T-cell (primary cell): ENCODE measurements at regions not wholly inside any gene's neighbourhood (a gene's known extent, or its start where the extent isn't known, plus 50 kb on each side); places are given as distances from the start of the nearest gene placed in this dataset.
"Not testable (repeated sequence)": the region's sequence is repeated elsewhere in the genome, so short reads cannot be mapped to it uniquely, and the experiment has no call there.

Experiments used
- ATAC-seq, 4 experiments: fragments of 200-7000 bp in 3 of 4; fragments of 150-1000 bp in 1 of 4; cut with Tn5 transposase; replicated peaks in 1 of 4; 1 replicate in 3 of 4; 2 replicates in 1 of 4; pipeline ENCODE4 v1.10.0; 2021; ENCODE audit warnings: moderate library complexity in 3 of 4, mild to moderate bottlenecking in 2 of 4, moderate number of reproducible peaks in 1 of 4
- CTCF ChIA-PET, 2 donors: fragments of 300-600 bp; sonication (Branson Sonifier 250); formaldehyde crosslinking; loops; one replicate each; lab custom pipeline; 2022; ENCODE audit warnings: antibody characterized with exemption in 2 of 2; lab: Charles Lee
- POLR2A ChIA-PET, 2 donors: fragments of 300-600 bp; sonication (Branson Sonifier 250); formaldehyde crosslinking; loops; one replicate each; lab custom pipeline; 2022; ENCODE audit warnings: antibody characterized with exemption in 2 of 2; lab: Charles Lee
- DNase-seq, 35 experiments: peaks; one replicate each; pipeline versions ENCODE4 v3.0.0 to v3.0.0-alpha.2; 2013 to 2023
- H3K27ac ChIP-seq: one replicate; pipeline ENCODE4 v1.5.1; 2013; ENCODE audit warnings: low read length
- H3K27me3 ChIP-seq, 2 experiments: replicated peaks in 1 of 2; 1 replicate in 1 of 2; 2 replicates in 1 of 2; pipeline versions ENCODE4 v1.6.1 to v1.7.0; 2013; ENCODE audit warnings: low read length in 1 of 2, mixed read lengths in 1 of 2; ENCODE audit not compliant: control insufficient read depth in 2 of 2, insufficient read depth in 2 of 2; ENCODE audit errors: extremely low read depth in 1 of 2
- H3K36me3 ChIP-seq, 2 donors: 1 replicate in 1 of 2; 2 replicates in 1 of 2; pipeline versions ENCODE4 v1.6.1 to v1.7.0; 2013; ENCODE audit warnings: low read length in 1 of 2; ENCODE audit not compliant: control insufficient read depth in 2 of 2, insufficient read depth in 1 of 2; ENCODE audit errors: extremely low read depth in 1 of 2
- H3K4me1 ChIP-seq, 2 experiments: 1 replicate in 1 of 2; 2 replicates in 1 of 2; pipeline versions ENCODE4 v1.6.1 to v1.7.0; 2013; ENCODE audit warnings: low read length in 2 of 2, mixed read lengths in 1 of 2; ENCODE audit not compliant: insufficient read depth in 2 of 2, control insufficient read depth in 1 of 2; ENCODE audit errors: extremely low read depth in 1 of 2
- H3K4me3 ChIP-seq, 2 donors: 1 replicate in 1 of 2; 2 replicates in 1 of 2; pipeline versions ENCODE4 v1.5.1 to v1.7.0; 2013; ENCODE audit warnings: mild to moderate bottlenecking in 2 of 2, low read length in 1 of 2, moderate library complexity in 1 of 2; ENCODE audit not compliant: control insufficient read depth in 1 of 2; ENCODE audit errors: extremely low read depth in 1 of 2
- H3K9me3 ChIP-seq: 2 replicates; pipeline ENCODE4 v1.7.0; 2013
- H3K27ac Mint-ChIP-seq, 2 donors: one replicate each; pipeline ENCODE4 v1.8.0; 2020 to 2021; ENCODE audit warnings: mild to moderate bottlenecking in 2 of 2, mixed read lengths in 2 of 2
- H3K27me3 Mint-ChIP-seq, 2 donors: one replicate each; pipeline ENCODE4 v1.8.0; 2021 to 2022; ENCODE audit warnings: mixed read lengths in 2 of 2
- H3K36me3 Mint-ChIP-seq: one replicate; pipeline ENCODE4 v1.8.0; 2021; ENCODE audit warnings: mixed read lengths
- H3K4me1 Mint-ChIP-seq, 3 donors: one replicate each; pipeline ENCODE4 v1.8.0; 2020 to 2022; ENCODE audit warnings: mixed read lengths in 3 of 3, mild to moderate bottlenecking in 1 of 3
- H3K4me3 Mint-ChIP-seq, 3 donors: one replicate each; pipeline ENCODE4 v1.8.0; 2020 to 2022; ENCODE audit warnings: mild to moderate bottlenecking in 3 of 3, mixed read lengths in 3 of 3, moderate library complexity in 3 of 3
- H3K9me3 Mint-ChIP-seq, 3 donors: one replicate each; pipeline ENCODE4 v1.8.0; 2020 to 2022; ENCODE audit warnings: mixed read lengths in 3 of 3
- WGBS: methylation state at CpG from one replicate; pipeline ENCODE4 v1.1.5; 2013; ENCODE audit warnings: missing lambda C conversion rate; ENCODE audit not compliant: insufficient coverage; 5-methylcytosine and 5-hydroxymethylcytosine counted together

- Mint-ChIP-seq H3K4me3 (no peak overlapping the region), H3K27me3 (peaks cover 0 to 8% of the 10 kb centered on the region in 2 donors), H3K27ac (no peak overlapping the region), H3K9me3 (no peaks in the 10 kb centered on the region), H3K36me3 (no peaks in the 10 kb centered on the region), H3K4me1 (no peaks in the 10 kb centered on the region)
- Histone ChIP-seq H3K4me1 (no peaks in the 10 kb centered on the region), H3K4me3 (no peak overlapping the region), H3K9me3 (no peaks in the 10 kb centered on the region), H3K36me3 (no peaks in the 10 kb centered on the region), H3K27ac (no peak overlapping the region), H3K27me3 (peaks cover 0 to 8% of the 10 kb centered on the region in 2 experiments)
- CTCF ChIA-PET, result no interaction called here
- 100% methylated on average over 1 of the region's 2 CpGs for WGBS
- DNase-seq, result no peak
- no peak for ATAC-seq
- POLR2A ChIA-PET, result no interaction called here
These were observed 93.5 kb upstream of the NEDD4L start for GRCh38 chr18:57950542-57950941.

GRCh38 chr18:57949335-57949734, 94.7 kb upstream of the NEDD4L start:
- H3K36me3 Mint-ChIP-seq, CTCF ChIA-PET, H3K27ac Mint-ChIP-seq: not testable (repeated sequence)

GRCh38 chr18:57947117-57947516, 96.9 kb upstream of the NEDD4L start:
- H3K36me3 Mint-ChIP-seq, result no peaks in the 10 kb centered on the region

More at GRCh38 chr18:57949335-57949734, 94.7 kb upstream of the NEDD4L start:
- H3K9me3 Mint-ChIP-seq, H3K4me3 ChIP-seq, H3K36me3 ChIP-seq, H3K4me1 ChIP-seq, H3K27me3 ChIP-seq, POLR2A ChIA-PET, H3K27me3 Mint-ChIP-seq, H3K4me3 Mint-ChIP-seq, H3K27ac ChIP-seq, H3K4me1 Mint-ChIP-seq, DNase-seq, H3K9me3 ChIP-seq, ATAC-seq: not testable (repeated sequence)
- no CpG with 5 or more reads among the region's 7 CpGs for WGBS

GRCh38 chr18:57943723-57944122, 100.3 kb upstream of the NEDD4L start:
- H3K27me3 Mint-ChIP-seq, result peaks cover 18 to 26% of the 10 kb centered on the region in 2 donors
- Histone ChIP-seq H3K27ac (no peak overlapping the region), H3K4me1 (no peaks in the 10 kb centered on the region), H3K27me3 (peaks cover 0 to 3% of the 10 kb centered on the region in 2 experiments), H3K36me3 (no peaks in the 10 kb centered on the region), H3K4me3 (no peak overlapping the region), H3K9me3 (no peaks in the 10 kb centered on the region)
- H3K4me1 Mint-ChIP-seq, result no peaks in the 10 kb centered on the region
- H3K36me3 Mint-ChIP-seq, result no peaks in the 10 kb centered on the region
- CTCF ChIA-PET, result no interaction called here
- DNase-seq (no peak), ATAC-seq (no peak)
- H3K27ac Mint-ChIP-seq, result no peak overlapping the region
- no CpG with 5 or more reads among the region's 1 CpG for WGBS
- H3K9me3 Mint-ChIP-seq, result no peaks in the 10 kb centered on the region
- POLR2A ChIA-PET, result no interaction called here
- H3K4me3 Mint-ChIP-seq, result no peak overlapping the region

More at GRCh38 chr18:57947117-57947516, 96.9 kb upstream of the NEDD4L start:
- Histone ChIP-seq H3K36me3 (no peaks in the 10 kb centered on the region), H3K4me1 (no peaks in the 10 kb centered on the region), H3K27me3 (peaks cover 0 to 4% of the 10 kb centered on the region in 2 experiments), H3K27ac (no peak overlapping the region), H3K9me3 (no peaks in the 10 kb centered on the region), H3K4me3 (no peak overlapping the region)
- POLR2A ChIA-PET, result no interaction called here
- CTCF ChIA-PET, result no interaction called here
- peaks cover 5 to 20% of the 10 kb centered on the region in 2 donors for H3K27me3 Mint-ChIP-seq
- DNase-seq (no peak), ATAC-seq (no peak)
- 100% methylated on average over 2 of the region's 3 CpGs for WGBS
- H3K4me1 Mint-ChIP-seq, result no peaks in the 10 kb centered on the region
- no peak overlapping the region for H3K27ac Mint-ChIP-seq
- no peak overlapping the region for H3K4me3 Mint-ChIP-seq
- H3K9me3 Mint-ChIP-seq, result no peaks in the 10 kb centered on the region

- ChIA-PET CTCF (interaction anchor here in 1 of 2 donors (0.5 kb wide), 1 partner anchor 309 kb away, joined by 10 read pairs; no protein-coding TSS in a partner anchor), POLR2A (no interaction called here)
- no peaks in the 10 kb centered on the region for H3K9me3 ChIP-seq
- H3K36me3 ChIP-seq, result no peaks in the 10 kb centered on the region
- no peak overlapping the region for H3K4me3 ChIP-seq
- ATAC-seq, result no peak
- H3K27me3 Mint-ChIP-seq, result peaks cover 25 to 36% of the 10 kb centered on the region in 2 donors
- no peak for DNase-seq
- H3K27ac Mint-ChIP-seq, result no peak overlapping the region
- no peak overlapping the region for H3K27ac ChIP-seq
- H3K9me3 Mint-ChIP-seq, result no peaks in the 10 kb centered on the region
- no peak overlapping the region for H3K4me3 Mint-ChIP-seq
- peaks cover 0 to 5% of the 10 kb centered on the region in 2 experiments for H3K27me3 ChIP-seq
- no peaks in the 10 kb centered on the region for H3K4me1 Mint-ChIP-seq
- no CpG with 5 or more reads among the region's 1 CpG for WGBS
- H3K36me3 Mint-ChIP-seq, result no peaks in the 10 kb centered on the region
- no peaks in the 10 kb centered on the region for H3K4me1 ChIP-seq
These were observed 101.5 kb upstream of the NEDD4L start for GRCh38 chr18:57942493-57942892.

- Mint-ChIP-seq H3K9me3 (no peaks in the 10 kb centered on the region), H3K27ac (no peak overlapping the region), H3K4me3 (no peak overlapping the region), H3K36me3 (no peaks in the 10 kb centered on the region), H3K4me1 (no peaks in the 10 kb centered on the region), H3K27me3 (peaks cover 31 to 36% of the 10 kb centered on the region in 2 donors)
- DNase-seq (no peak), ATAC-seq (no peak)
- POLR2A ChIA-PET, result no interaction called here
- Histone ChIP-seq H3K4me3 (no peak overlapping the region), H3K36me3 (no peaks in the 10 kb centered on the region), H3K9me3 (no peaks in the 10 kb centered on the region), H3K27ac (no peak overlapping the region), H3K4me1 (no peaks in the 10 kb centered on the region), H3K27me3 (peaks cover 0 to 7% of the 10 kb centered on the region in 2 experiments)
- WGBS, result 76% methylated on average over 4 of the region's 9 CpGs
- CTCF ChIA-PET, result interaction anchor here in 1 of 2 donors (0.5 kb wide), 1 partner anchor 308 kb away, joined by 10 read pairs; no protein-coding TSS in a partner anchor
These were observed 102.1 kb upstream of the NEDD4L start for GRCh38 chr18:57941841-57942489.
